Naive B cell (primary cell): ENCODE measurements at regions not wholly inside any gene's neighbourhood (a gene's known extent, or its start where the extent isn't known, plus 50 kb on each side); places are given as distances from the start of the nearest gene placed in this dataset.

Source experiments
- ATAC-seq, 2 donors: fragments of 150-1000 bp; cut with Tn5 transposase; 2 replicates each; pipeline ENCODE4 v1.10.0; 2021; ENCODE audit warnings: low read depth in 2 of 2, mild to moderate bottlenecking in 2 of 2, moderate library complexity in 2 of 2
- DNase-seq: peaks from one replicate; pipeline ENCODE4 v3.0.0; 2022
- H3K27ac Mint-ChIP-seq, 6 donors: one replicate each; pipeline ENCODE4 v1.8.0; 2020 to 2022; ENCODE audit warnings: mild to moderate bottlenecking in 6 of 6, mixed read lengths in 6 of 6, moderate library complexity in 5 of 6, inconsistent platforms in 2 of 6
- H3K27me3 Mint-ChIP-seq, 3 donors: one replicate each; pipeline ENCODE4 v1.8.0; 2021 to 2022; ENCODE audit warnings: mixed read lengths in 3 of 3, mild to moderate bottlenecking in 1 of 3
- H3K36me3 Mint-ChIP-seq, 2 donors: one replicate each; pipeline ENCODE4 v1.8.0; 2020 to 2022; ENCODE audit warnings: mixed read lengths in 2 of 2, inconsistent platforms in 1 of 2, mild to moderate bottlenecking in 1 of 2
- H3K4me1 Mint-ChIP-seq, 3 donors: one replicate each; pipeline ENCODE4 v1.8.0; 2020 to 2022; ENCODE audit warnings: mixed read lengths in 3 of 3, inconsistent platforms in 1 of 3, mild to moderate bottlenecking in 1 of 3, moderate library complexity in 1 of 3
- H3K4me3 Mint-ChIP-seq, 8 donors: one replicate each; pipeline ENCODE4 v1.8.0; 2020 to 2022; ENCODE audit warnings: mild to moderate bottlenecking in 8 of 8, mixed read lengths in 8 of 8, moderate library complexity in 8 of 8, inconsistent platforms in 2 of 8
- H3K9me3 Mint-ChIP-seq, 7 donors: one replicate each; pipeline ENCODE4 v1.8.0; 2020 to 2022; ENCODE audit warnings: mixed read lengths in 7 of 7, mild to moderate bottlenecking in 5 of 7, inconsistent platforms in 2 of 7, moderate library complexity in 1 of 7

GRCh38 chr20:12175538-12175937, 257.8 kb downstream of the BTBD3 start:
- ATAC-seq (no peak), DNase-seq (no peak)
- Mint-ChIP-seq H3K27me3 (no peaks in the 10 kb centered on the region), H3K36me3 (no peaks in the 10 kb centered on the region), H3K4me3 (no peak overlapping the region), H3K27ac (no peak overlapping the region), H3K9me3 (peaks cover 0 to 4% (median 0%) of the 10 kb centered on the region in 7 donors), H3K4me1 (peaks cover 0 to 5% (median 0%) of the 10 kb centered on the region in 3 donors)

- Mint-ChIP-seq H3K4me3 (no peak overlapping the region), H3K27me3 (no peaks in the 10 kb centered on the region), H3K9me3 (peaks cover 0 to 4% (median 0%) of the 10 kb centered on the region in 7 donors)
These were observed 260.1 kb downstream of the BTBD3 start for GRCh38 chr20:12177657-12178293.

GRCh38 chr20:12179692-12180091, 262.0 kb downstream of the BTBD3 start:
- H3K4me1 Mint-ChIP-seq: peaks cover 0 to 5% (median 0%) of the 10 kb centered on the region in 3 donors
- peak overlapping the region in 1 of 6 donors; percentile 64 for H3K27ac Mint-ChIP-seq
- peaks cover 0 to 4% (median 0%) of the 10 kb centered on the region in 7 donors for H3K9me3 Mint-ChIP-seq
- no peak for ATAC-seq
- no peaks in the 10 kb centered on the region for H3K27me3 Mint-ChIP-seq
- DNase-seq: no peak
- H3K36me3 Mint-ChIP-seq: no peaks in the 10 kb centered on the region
- no peak overlapping the region for H3K4me3 Mint-ChIP-seq

More at GRCh38 chr20:12177657-12178293, 260.1 kb downstream of the BTBD3 start:
- Mint-ChIP-seq H3K4me1 (peaks cover 0 to 5% (median 0%) of the 10 kb centered on the region in 3 donors), H3K27ac (no peak overlapping the region), H3K36me3 (no peaks in the 10 kb centered on the region)
- DNase-seq (no peak), ATAC-seq (no peak)

GRCh38 chr20:12180107-12180661, 262.5 kb downstream of the BTBD3 start:
- Mint-ChIP-seq H3K27ac (no peak overlapping the region), H3K4me3 (no peak overlapping the region), H3K27me3 (no peaks in the 10 kb centered on the region), H3K36me3 (no peaks in the 10 kb centered on the region), H3K9me3 (peaks cover 0 to 4% (median 0%) of the 10 kb centered on the region in 7 donors), H3K4me1 (peaks cover 0 to 4% (median 0%) of the 10 kb centered on the region in 3 donors)
- no peak for DNase-seq
- no peak for ATAC-seq

GRCh38 chr20:12198281-12198680, 280.6 kb downstream of the BTBD3 start:
- Mint-ChIP-seq H3K27me3 (no peaks in the 10 kb centered on the region), H3K27ac (no peak overlapping the region), H3K4me1 (no peaks in the 10 kb centered on the region), H3K4me3 (no peak overlapping the region), H3K9me3 (peaks cover 0 to 2% (median 0%) of the 10 kb centered on the region in 7 donors), H3K36me3 (no peaks in the 10 kb centered on the region)
- DNase-seq (no peak), ATAC-seq (no peak)

- Mint-ChIP-seq H3K27me3 (no peaks in the 10 kb centered on the region), H3K9me3 (peaks cover 0 to 2% (median 0%) of the 10 kb centered on the region in 7 donors), H3K4me1 (peaks cover 0 to 5% (median 0%) of the 10 kb centered on the region in 3 donors), H3K4me3 (no peak overlapping the region), H3K36me3 (no peaks in the 10 kb centered on the region), H3K27ac (no peak overlapping the region)
- ATAC-seq: no peak
- DNase-seq: no peak
These were observed 282.0 kb downstream of the BTBD3 start for GRCh38 chr20:12199703-12200102.

GRCh38 chr20:12201289-12201991, 283.7 kb downstream of the BTBD3 start:
- H3K36me3 Mint-ChIP-seq: no peaks in the 10 kb centered on the region
- H3K9me3 Mint-ChIP-seq: peaks cover 0 to 2% (median 0%) of the 10 kb centered on the region in 7 donors
- ATAC-seq (no peak), DNase-seq (no peak)
- no peak overlapping the region for H3K4me3 Mint-ChIP-seq
- no peaks in the 10 kb centered on the region for H3K27me3 Mint-ChIP-seq
- peaks cover 0 to 5% (median 0%) of the 10 kb centered on the region in 3 donors for H3K4me1 Mint-ChIP-seq
- H3K27ac Mint-ChIP-seq: peak overlapping the region in 1 of 6 donors; percentile 33

GRCh38 chr20:12203399-12203798, 285.7 kb downstream of the BTBD3 start:
- Mint-ChIP-seq H3K27ac (no peak overlapping the region), H3K4me3 (no peak overlapping the region), H3K9me3 (peaks cover 0 to 2% (median 0%) of the 10 kb centered on the region in 7 donors), H3K4me1 (peaks cover 0 to 5% (median 0%) of the 10 kb centered on the region in 3 donors), H3K27me3 (no peaks in the 10 kb centered on the region), H3K36me3 (no peaks in the 10 kb centered on the region)
- DNase-seq (no peak), ATAC-seq (no peak)

GRCh38 chr20:12203981-12204380, 286.3 kb downstream of the BTBD3 start:
- Mint-ChIP-seq H3K36me3 (no peaks in the 10 kb centered on the region), H3K27me3 (no peaks in the 10 kb centered on the region), H3K9me3 (peaks cover 0 to 2% (median 0%) of the 10 kb centered on the region in 7 donors), H3K4me3 (no peak overlapping the region), H3K27ac (no peak overlapping the region), H3K4me1 (peaks cover 0 to 5% (median 0%) of the 10 kb centered on the region in 3 donors)
- peak in 1 of 2 donors; percentile 55 for ATAC-seq
- DNase-seq: no peak

GRCh38 chr20:12207875-12208274, 290.2 kb downstream of the BTBD3 start:
- no peak overlapping the region for H3K4me3 Mint-ChIP-seq
- DNase-seq (peak; percentile 5), ATAC-seq (peak in 1 of 2 donors; percentile 33)
- no peaks in the 10 kb centered on the region for H3K36me3 Mint-ChIP-seq
- H3K27ac Mint-ChIP-seq: no peak overlapping the region
- no peaks in the 10 kb centered on the region for H3K27me3 Mint-ChIP-seq
- peaks cover 0 to 2% (median 0%) of the 10 kb centered on the region in 7 donors for H3K9me3 Mint-ChIP-seq
- peaks cover 0 to 5% (median 0%) of the 10 kb centered on the region in 3 donors for H3K4me1 Mint-ChIP-seq

- H3K36me3 Mint-ChIP-seq: no peaks in the 10 kb centered on the region
These were observed 292.9 kb downstream of the BTBD3 start for GRCh38 chr20:12210591-12210990.

GRCh38 chr20:12211361-12211760, 293.7 kb downstream of the BTBD3 start:
- Mint-ChIP-seq H3K27me3 (no peaks in the 10 kb centered on the region), H3K4me3 (no peak overlapping the region), H3K4me1 (no peaks in the 10 kb centered on the region)

More at GRCh38 chr20:12210591-12210990, 292.9 kb downstream of the BTBD3 start:
- no peak overlapping the region for H3K4me3 Mint-ChIP-seq
- H3K4me1 Mint-ChIP-seq: no peaks in the 10 kb centered on the region
- DNase-seq: no peak
- no peaks in the 10 kb centered on the region for H3K27me3 Mint-ChIP-seq
- peaks cover 0 to 2% (median 0%) of the 10 kb centered on the region in 7 donors for H3K9me3 Mint-ChIP-seq
- ATAC-seq: no peak
- H3K27ac Mint-ChIP-seq: no peak overlapping the region

GRCh38 chr20:12217382-12217781, 299.7 kb downstream of the BTBD3 start:
- H3K9me3 Mint-ChIP-seq: no peaks in the 10 kb centered on the region
- H3K36me3 Mint-ChIP-seq: no peaks in the 10 kb centered on the region
- ATAC-seq (no peak), DNase-seq (no peak)
- H3K4me1 Mint-ChIP-seq: no peaks in the 10 kb centered on the region
- H3K27me3 Mint-ChIP-seq: no peaks in the 10 kb centered on the region
- H3K27ac Mint-ChIP-seq: no peak overlapping the region
- H3K4me3 Mint-ChIP-seq: no peak overlapping the region

More at GRCh38 chr20:12211361-12211760, 293.7 kb downstream of the BTBD3 start:
- no peak for ATAC-seq
- H3K27ac Mint-ChIP-seq: peak overlapping the region in 1 of 6 donors; percentile 4
- no peak for DNase-seq
- H3K9me3 Mint-ChIP-seq: peaks cover 0 to under 1% (median 0%) of the 10 kb centered on the region in 7 donors
- no peaks in the 10 kb centered on the region for H3K36me3 Mint-ChIP-seq

- no peaks in the 10 kb centered on the region for H3K9me3 Mint-ChIP-seq
- ATAC-seq (no peak), DNase-seq (no peak)
- H3K27me3 Mint-ChIP-seq: no peaks in the 10 kb centered on the region
- H3K4me1 Mint-ChIP-seq: no peaks in the 10 kb centered on the region
- no peak overlapping the region for H3K4me3 Mint-ChIP-seq
- H3K27ac Mint-ChIP-seq: no peak overlapping the region
- no peaks in the 10 kb centered on the region for H3K36me3 Mint-ChIP-seq
These were observed 302.1 kb downstream of the BTBD3 start for GRCh38 chr20:12219798-12220197.
